A673 (cell line): ENCODE measurements at regions not wholly inside any gene's neighbourhood (a gene's known extent, or its start where the extent isn't known, plus 50 kb on each side); places are given as distances from the start of the nearest gene placed in this dataset.

Experiments
- BruUV-seq: library from RNA; stranded (reverse); fragments of 400-500 nt; replicated peaks from 2 replicates; lab custom pipeline; 2021; lab: Mats Ljungman, UMichigan
- CTCF ChIA-PET: fragments of 300-600 bp; sonication (Branson Sonifier 250); formaldehyde crosslinking; loops from one replicate; lab custom pipeline; 2022; ENCODE audit warnings: antibody characterized with exemption; lab: Charles Lee
- POLR2A ChIA-PET: fragments of 300-600 bp; sonication (Branson Sonifier 250); formaldehyde crosslinking; loops from one replicate; lab custom pipeline; 2022; ENCODE audit warnings: antibody characterized with exemption; ENCODE audit not compliant: low non-redundant PET; lab: Charles Lee
- DNase-seq: peaks from one replicate; pipeline ENCODE4 v3.0.0-alpha.2; 2015; ENCODE audit warnings: low spot score
- H3K27ac ChIP-seq: fragments of 200-600 bp; sonication (generic); 2 replicates; pipeline ENCODE4 v1.5.1; 2016; ENCODE audit warnings: mixed run types, low read depth, mild to moderate bottlenecking, mixed read lengths, antibody characterized with exemption, low read length; ENCODE audit not compliant: poor library complexity, severe bottlenecking
- H3K27me3 ChIP-seq: fragments of 200-600 bp; sonication (generic); replicated peaks from 2 replicates; pipeline ENCODE4 v1.6.1; 2017; ENCODE audit warnings: mixed run types, low read depth, mild to moderate bottlenecking, mixed read lengths, antibody characterized with exemption, low read length; ENCODE audit not compliant: insufficient read depth, poor library complexity
- H3K36me3 ChIP-seq: fragments of 200-600 bp; sonication (generic); 2 replicates; pipeline ENCODE4 v1.6.1; 2016; ENCODE audit warnings: mixed run types, mild to moderate bottlenecking, mixed read lengths, antibody characterized with exemption, low read length; ENCODE audit not compliant: insufficient read depth, poor library complexity, severe bottlenecking
- H3K4me1 ChIP-seq: fragments of 200-600 bp; sonication (generic); 2 replicates; pipeline ENCODE4 v1.6.1; 2017; ENCODE audit warnings: mixed run types, mild to moderate bottlenecking, mixed read lengths, antibody characterized with exemption, low read length; ENCODE audit not compliant: insufficient read depth, poor library complexity, severe bottlenecking
- H3K4me3 ChIP-seq: fragments of 200-600 bp; sonication (generic); 2 replicates; pipeline ENCODE4 v1.5.1; 2016; ENCODE audit warnings: low read depth, mixed run types, mild to moderate bottlenecking, mixed read lengths, low read length; ENCODE audit not compliant: poor library complexity, severe bottlenecking
- H3K9me3 ChIP-seq: fragments of 200-600 bp; sonication (generic); 2 replicates; pipeline ENCODE4 v1.6.1; 2016; ENCODE audit warnings: mixed run types, low read depth, mild to moderate bottlenecking, mixed read lengths, antibody characterized with exemption, low read length; ENCODE audit not compliant: poor library complexity, severe bottlenecking
- CTCF ChIP-seq: fragments of 300-800, 200-600 bp; sonication (generic); conservative IDR thresholded peaks from 2 replicates; pipeline ENCODE4 v1.5.1; 2017; ENCODE audit warnings: low read depth, mild to moderate bottlenecking, antibody characterized with exemption, low read length, moderate library complexity, mixed read lengths
- EZH2 ChIP-seq: fragments of 200-600 bp; sonication (generic); IDR thresholded peaks from 2 replicates; pipeline ENCODE4 v1.6.1; 2017; ENCODE audit warnings: borderline replicate concordance, low read depth, mild to moderate bottlenecking, mixed read lengths, antibody characterized with exemption, low read length; ENCODE audit not compliant: poor library complexity, severe bottlenecking
- intact Hi-C: fragments of 100-400 bp; cut with micrococcal nuclease; formaldehyde crosslinking; loops from one replicate; pipeline ENCODE4 v1.10.0; 2022; ENCODE audit not compliant: unreplicated experiment

- CTCF ChIA-PET, result no interaction called here
- TF ChIP-seq EZH2, result no peak
- no peak for TF ChIP-seq CTCF
- H3K27me3 ChIP-seq, result no peaks in the 10 kb centered on the region
- H3K36me3 ChIP-seq, result no peaks in the 10 kb centered on the region
- no peaks in the 10 kb centered on the region for H3K4me1 ChIP-seq
- no peak for DNase-seq
- POLR2A ChIA-PET, result no interaction called here
- no TSS peak for BruUV-seq
- no peak overlapping the region for H3K4me3 ChIP-seq
- no peaks in the 10 kb centered on the region for H3K9me3 ChIP-seq
- intact Hi-C loops, result no loop called here
- H3K27ac ChIP-seq, result no peak overlapping the region
Observed at GRCh38 chr7:84939442-84939841, 247.4 kb downstream of the SEMA3D start.

GRCh38 chr7:84924353-84924752 lies 262.5 kb downstream of the SEMA3D start:
- ChIA-PET CTCF (no interaction called here), POLR2A (no interaction called here)
- no peaks in the 10 kb centered on the region for H3K4me1 ChIP-seq
- H3K9me3 ChIP-seq, result no peaks in the 10 kb centered on the region
- no peaks in the 10 kb centered on the region for H3K36me3 ChIP-seq
- no peaks in the 10 kb centered on the region for H3K27me3 ChIP-seq
- intact Hi-C loops, result no loop called here
- BruUV-seq, result no TSS peak
- H3K27ac ChIP-seq, result no peak overlapping the region
- TF ChIP-seq CTCF, result no peak
- TF ChIP-seq EZH2, result no peak
- no peak overlapping the region for H3K4me3 ChIP-seq
- no peak for DNase-seq

GRCh38 chr7:84923348-84923747 lies 263.5 kb downstream of the SEMA3D start:
- CTCF ChIA-PET, result no interaction called here

More at GRCh38 chr7:84923348-84923747, 263.5 kb downstream of the SEMA3D start:
- Histone ChIP-seq H3K4me3 (no peak overlapping the region), H3K4me1 (no peaks in the 10 kb centered on the region), H3K27ac (no peak overlapping the region), H3K36me3 (no peaks in the 10 kb centered on the region), H3K9me3 (no peaks in the 10 kb centered on the region), H3K27me3 (no peaks in the 10 kb centered on the region)
- POLR2A ChIA-PET, result no interaction called here
- DNase-seq, result no peak
- TF ChIP-seq CTCF, result no peak
- TF ChIP-seq EZH2, result no peak
- intact Hi-C loops, result no loop called here
- no TSS peak for BruUV-seq
